Muscle of arm (tissue), 1 donor: ENCODE measurements at regions not wholly inside any gene's neighbourhood (a gene's known extent, or its start where the extent isn't known, plus 50 kb on each side); places are given as distances from the start of the nearest gene placed in this dataset.
A peak's percentile ranks its signal among the peaks of the same experiment; 100 is the strongest.

Experiments
- DNase-seq: peaks from one replicate; pipeline ENCODE4 v3.0.0-alpha.2; 2013

GRCh38 chr4:74878323-74878722 is 54.6 kb upstream of the PARM1 start:
- DNase-seq = no peak

GRCh38 chr4:74875451-74875850 is 57.5 kb upstream of the PARM1 start:
- no peak for DNase-seq

- peak; percentile 70 for DNase-seq
Observed at GRCh38 chr4:74874753-74875367, 58.1 kb upstream of the PARM1 start.

- peak; percentile 17 for DNase-seq
Observed at GRCh38 chr4:74873545-74874301, 59.2 kb upstream of the PARM1 start.

- no peak for DNase-seq
Observed at GRCh38 chr4:74858921-74859562, 64.7 kb upstream of the BTC start.

- DNase-seq = no peak
Observed at GRCh38 chr4:74855879-74856278, 61.6 kb upstream of the BTC start.

GRCh38 chr4:74848774-74849173 is 54.5 kb upstream of the BTC start:
- DNase-seq = no peak

GRCh38 chr4:74845834-74846233 is 51.5 kb upstream of the BTC start:
- DNase-seq = no peak
